ENCODE measurements at regions not wholly inside any gene's neighbourhood (a gene's known extent, or its start where the extent isn't known, plus 50 kb on each side); places are given as distances from the start of the nearest gene placed in this dataset.

GRCh38 chr15:93644595-93644994 is 555.6 kb upstream of the RGMA start:
- intact Hi-C loops (cut with micrococcal nuclease): no loop called here
- ATAC-seq (no peak), DNase-seq (no peak)

GRCh38 chr15:93640411-93640962 is 551.5 kb upstream of the RGMA start:
- intact Hi-C loops (cut with micrococcal nuclease): no loop called here
- no peak for DNase-seq
- ATAC-seq: no peak

DNA sequence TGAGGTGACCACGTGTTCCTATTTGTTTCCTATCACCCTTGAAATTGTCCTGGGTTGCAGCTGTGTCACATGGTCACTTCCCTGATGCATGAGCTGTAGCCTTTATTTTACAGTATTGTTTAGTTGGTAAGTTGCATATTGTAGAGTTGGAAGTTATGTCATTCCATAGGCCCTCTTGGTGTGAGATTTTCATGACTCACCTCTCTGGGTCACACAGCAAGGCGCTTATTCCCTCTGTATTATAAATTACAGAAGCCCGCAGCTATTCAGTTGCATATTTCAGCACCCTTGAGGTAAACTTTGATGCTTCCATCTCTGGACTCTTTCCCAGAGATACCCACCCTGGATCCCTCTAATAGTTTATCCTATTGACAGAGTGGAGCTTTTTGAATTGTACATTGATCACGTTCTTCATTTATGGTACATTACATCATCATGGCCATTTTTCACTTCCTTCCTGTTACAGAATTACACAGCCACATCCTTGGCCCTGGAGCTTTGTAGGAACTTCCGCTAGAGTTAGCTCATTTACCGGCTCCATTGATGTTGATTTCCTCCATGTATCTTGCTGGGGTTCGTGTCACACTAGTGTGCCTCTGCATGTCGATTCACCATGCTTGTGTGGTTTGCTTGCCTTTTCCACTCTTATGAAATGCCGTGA is 543.1 kb upstream of the RGMA start:
- DNase-seq: no peak
- intact Hi-C loops (cut with micrococcal nuclease): no loop called here
- no peak for ATAC-seq

DNA sequence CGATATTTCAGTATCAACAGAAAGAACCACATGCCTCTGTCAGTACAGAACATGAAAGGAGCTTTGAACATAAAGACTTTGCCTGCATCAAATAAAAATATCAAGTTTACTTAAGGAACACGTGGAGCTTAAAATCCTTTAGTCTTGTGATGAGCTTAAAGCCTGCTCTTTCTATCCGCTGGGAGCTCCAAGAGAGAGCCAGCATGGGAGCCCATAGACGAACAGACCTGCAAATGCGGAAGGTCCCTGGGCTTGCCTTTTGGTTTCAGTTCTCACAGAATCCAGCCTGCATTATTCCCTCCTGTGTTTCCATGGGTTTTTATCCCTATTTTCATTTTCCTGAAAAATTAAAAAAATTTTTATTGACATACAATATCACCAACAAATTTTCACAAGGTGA is 530.6 kb upstream of the RGMA start:
- intact Hi-C loops (cut with micrococcal nuclease): no loop called here
- ATAC-seq: no peak
- no peak for DNase-seq

DNA sequence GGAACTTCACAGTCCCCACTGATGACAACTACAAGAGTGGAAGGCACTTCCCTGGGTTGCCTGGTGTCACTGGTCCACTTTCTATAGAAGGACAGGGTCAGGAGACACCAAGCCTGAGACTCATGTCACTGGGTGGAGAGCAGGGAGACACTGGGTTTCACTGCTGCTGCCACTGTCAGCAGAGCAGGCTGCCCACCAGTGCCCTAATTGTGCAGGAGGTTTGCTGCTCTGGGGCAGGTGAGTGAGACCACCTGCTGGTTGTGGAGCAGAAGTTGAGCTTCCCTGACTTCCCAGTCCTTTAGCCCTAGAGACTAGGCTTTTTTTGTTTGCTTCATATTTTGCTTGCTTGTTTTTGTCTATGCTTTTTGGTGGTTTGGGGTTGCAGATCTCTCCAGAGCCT is 528.4 kb upstream of the RGMA start:
- DNase-seq: peak; percentile 31
- ATAC-seq: peak; percentile 8
- intact Hi-C loops (cut with micrococcal nuclease): no loop called here

GRCh38 chr15:93614386-93615104 is 525.5 kb upstream of the RGMA start:
- ATAC-seq: peak; percentile 94
- intact Hi-C loops (cut with micrococcal nuclease): no loop called here
- peak; percentile 83 for DNase-seq

GRCh38 chr15:93613386-93613785 is 524.4 kb upstream of the RGMA start:
- DNase-seq: no peak
- intact Hi-C loops (cut with micrococcal nuclease): no loop called here
- ATAC-seq: no peak

GRCh38 chr15:93612953-93613352 is 523.9 kb upstream of the RGMA start:
- ATAC-seq (no peak), DNase-seq (no peak)
- intact Hi-C loops (cut with micrococcal nuclease): no loop called here

GRCh38 chr15:93610944-93611343 is 521.9 kb upstream of the RGMA start:
- ATAC-seq (no peak), DNase-seq (no peak)
- intact Hi-C loops (cut with micrococcal nuclease): no loop called here

DNA sequence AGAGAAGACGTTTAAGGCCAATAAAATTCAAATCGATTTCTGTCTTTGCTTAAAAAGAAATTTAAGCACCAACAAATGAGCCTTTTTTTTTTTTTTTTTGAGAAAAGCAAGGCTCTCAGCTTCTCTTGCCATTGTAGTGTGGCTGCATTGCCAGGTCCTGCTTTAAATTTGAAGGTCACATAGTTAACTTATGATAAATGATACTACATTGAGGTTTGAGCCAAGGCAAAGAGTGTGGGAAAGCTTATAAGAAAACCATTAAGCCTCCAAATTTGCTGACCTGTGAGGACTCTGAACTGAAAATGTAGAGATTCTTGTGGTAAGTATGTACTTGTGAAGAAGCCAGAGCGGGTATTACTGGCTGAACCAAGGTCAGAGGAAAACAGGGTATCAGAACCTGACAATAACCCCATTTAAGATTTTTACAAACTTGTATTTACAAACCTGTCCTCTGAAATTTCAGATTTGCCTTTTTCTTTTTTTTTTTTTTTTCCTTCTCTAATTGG is 519.7 kb upstream of the RGMA start:
- ATAC-seq: no peak
- no peak for DNase-seq
- intact Hi-C loops (cut with micrococcal nuclease): no loop called here

- intact Hi-C loops (cut with micrococcal nuclease): no loop called here
- DNase-seq (no peak), ATAC-seq (no peak)
Measured at GRCh38 chr15:93603550-93603949, 514.5 kb upstream of the RGMA start.

GRCh38 chr15:93587059-93587521 is 498.1 kb upstream of the RGMA start:
- ATAC-seq: peak; percentile 92
- DNase-seq: peak; percentile 33
- intact Hi-C loops (cut with micrococcal nuclease): no loop called here

DNA sequence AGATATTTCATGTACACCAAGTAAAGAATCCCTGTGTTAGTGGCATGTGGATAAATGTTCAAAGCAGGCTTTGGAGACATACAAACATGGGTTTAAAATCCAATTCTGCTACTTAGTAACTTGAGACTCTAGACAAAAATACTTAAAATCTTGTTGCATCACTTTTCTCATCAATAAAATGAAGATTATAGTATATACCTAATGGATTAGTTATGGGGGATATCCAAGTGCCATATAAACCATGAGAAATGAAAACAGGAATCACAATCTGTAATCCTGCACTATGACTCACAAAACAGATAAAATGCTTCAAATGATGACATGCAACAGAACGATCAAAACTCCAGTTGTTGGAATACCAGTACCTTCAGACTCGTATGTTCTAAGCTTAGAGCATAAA is 496.0 kb upstream of the RGMA start:
- intact Hi-C loops (cut with micrococcal nuclease): no loop called here

DNA sequence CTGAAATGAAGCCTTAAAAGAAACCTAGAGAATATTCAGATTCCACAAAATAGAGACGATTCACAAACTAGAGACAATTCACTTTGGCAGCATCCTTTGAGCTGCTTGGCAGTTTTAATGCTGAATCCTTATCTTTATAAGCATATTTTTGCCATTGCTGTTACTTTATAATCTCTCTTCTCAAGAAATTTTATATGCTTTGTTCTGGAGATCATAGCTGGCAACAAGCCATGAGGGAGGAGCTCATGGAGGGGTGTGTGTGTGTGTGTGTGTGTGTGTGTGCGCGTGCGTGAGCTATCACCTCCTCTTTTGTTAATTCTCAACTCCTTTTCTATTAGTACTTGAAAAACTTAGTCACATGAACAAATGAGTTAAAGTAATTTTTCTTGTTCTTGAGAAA is 495.0 kb upstream of the RGMA start:
- intact Hi-C loops (cut with micrococcal nuclease): no loop called here
- ATAC-seq (no peak), DNase-seq (peak; percentile 36)

More for the DNA sequence above, 496.0 kb upstream of the RGMA start:
- DNase-seq (no peak), ATAC-seq (no peak)

GRCh38 chr15:93583552-93583951 is 494.5 kb upstream of the RGMA start:
- ATAC-seq (peak; percentile 38), DNase-seq (no peak)
- intact Hi-C loops (cut with micrococcal nuclease): no loop called here

DNA sequence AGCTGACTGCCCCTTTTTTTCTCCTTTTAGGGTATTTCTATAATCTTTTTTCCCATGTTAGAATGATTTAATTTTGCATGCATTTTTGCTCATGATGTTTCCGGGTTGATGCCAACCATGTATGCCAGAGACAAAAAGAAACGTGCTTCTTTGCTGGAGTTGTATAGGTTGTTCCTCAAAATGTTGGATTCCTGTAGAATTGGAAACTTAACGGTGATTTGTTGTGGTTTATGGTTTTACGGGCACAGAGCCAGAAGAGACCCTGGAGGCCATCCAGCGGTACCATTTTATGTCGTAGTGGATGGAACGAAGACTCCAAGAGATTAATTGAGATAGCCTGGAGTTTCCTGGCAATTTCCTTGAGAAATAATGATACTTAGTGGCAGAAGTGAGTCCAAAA is 481.5 kb upstream of the RGMA start:
- intact Hi-C loops (cut with micrococcal nuclease): no loop called here
- DNase-seq: no peak
- ATAC-seq: no peak

GRCh38 chr15:93566762-93567161 is 477.8 kb upstream of the RGMA start:
- ATAC-seq: peak; percentile 30
- no peak for DNase-seq
- intact Hi-C loops (cut with micrococcal nuclease): no loop called here

GRCh38 chr15:93565201-93565600 is 476.2 kb upstream of the RGMA start:
- no peak for ATAC-seq
- intact Hi-C loops (cut with micrococcal nuclease): no loop called here

GRCh38 chr15:93563218-93563617 is 474.2 kb upstream of the RGMA start:
- ATAC-seq (no peak), DNase-seq (no peak)
- intact Hi-C loops (cut with micrococcal nuclease): no loop called here

More at GRCh38 chr15:93565201-93565600, 476.2 kb upstream of the RGMA start:
- DNase-seq: no peak

DNA sequence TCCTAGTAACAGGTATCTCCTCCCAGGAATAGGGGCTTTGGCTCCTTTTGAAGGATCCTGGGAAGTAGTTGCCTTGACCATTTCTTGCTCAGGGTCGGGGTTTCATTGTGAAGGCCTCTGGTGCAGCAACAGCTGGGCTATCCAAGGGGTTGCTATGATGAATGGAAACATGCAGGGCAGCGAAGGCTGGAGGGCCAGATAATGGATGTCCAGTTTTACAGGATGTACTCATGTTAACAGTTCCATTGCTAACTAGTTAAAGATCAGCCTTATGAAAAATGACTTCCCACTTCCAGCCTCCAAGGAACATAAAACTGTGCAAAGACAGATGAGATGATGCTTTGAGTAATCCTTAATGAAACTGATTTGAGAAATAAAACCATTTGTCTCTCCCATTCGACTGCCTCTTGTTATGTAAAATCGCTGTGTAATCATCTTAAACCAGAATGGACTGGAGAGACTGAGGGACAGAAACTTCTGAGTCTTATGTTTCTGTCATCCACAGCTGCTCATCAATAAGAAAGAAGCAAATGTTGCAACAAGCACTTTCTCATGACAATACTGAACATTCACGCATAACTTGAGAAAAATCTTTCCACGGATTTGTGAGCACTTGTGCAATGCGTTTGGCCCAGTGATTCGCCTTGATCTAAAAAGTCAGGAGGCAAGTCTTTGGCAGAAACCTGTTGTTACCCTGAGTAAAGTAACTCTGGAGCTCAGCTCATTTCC is 473.5 kb upstream of the RGMA start:
- DNase-seq: no peak
- intact Hi-C loops (cut with micrococcal nuclease): no loop called here
- ATAC-seq: no peak

All from left ventricle myocardium superior (tissue), 1 donor.